ENCODE measurements at regions not wholly inside any gene's neighbourhood (a gene's known extent, or its start where the extent isn't known, plus 50 kb on each side); places are given as distances from the start of the nearest gene placed in this dataset.

GRCh38 chr5:97480313-97480712 lies 297.3 kb upstream of the RIOK2 start:
- no peak for DNase-seq (ENCODE audit: low spot score)
- no peaks in the 10 kb centered on the region for H3K4me1 ChIP-seq
- TF ChIP-seq CTCF (IDR thresholded peaks at IDR 0.05), result no peak
- no peaks in the 10 kb centered on the region for H3K36me3 ChIP-seq
- H3K27ac ChIP-seq, result no peak overlapping the region
- H3K4me3 ChIP-seq, result no peak overlapping the region
- H3K27me3 ChIP-seq, result no peaks in the 10 kb centered on the region
- no peaks in the 10 kb centered on the region for H3K9me3 ChIP-seq

GRCh38 chr5:97488126-97488668 lies 305.1 kb upstream of the RIOK2 start:
- no peak overlapping the region for H3K27ac ChIP-seq
- H3K36me3 ChIP-seq, result no peaks in the 10 kb centered on the region
- H3K4me3 ChIP-seq, result no peak overlapping the region
- no peaks in the 10 kb centered on the region for H3K9me3 ChIP-seq
- H3K27me3 ChIP-seq, result no peaks in the 10 kb centered on the region
- no peaks in the 10 kb centered on the region for H3K4me1 ChIP-seq
- DNase-seq (ENCODE audit: low spot score), result no peak
- TF ChIP-seq CTCF (IDR thresholded peaks at IDR 0.05), result no peak

- no peaks in the 10 kb centered on the region for H3K36me3 ChIP-seq
- H3K4me3 ChIP-seq, result no peak overlapping the region
- H3K27me3 ChIP-seq, result no peaks in the 10 kb centered on the region
- no peak overlapping the region for H3K27ac ChIP-seq
- TF ChIP-seq CTCF (IDR thresholded peaks at IDR 0.05), result no peak
- no peak for DNase-seq (ENCODE audit: low spot score)
- H3K4me1 ChIP-seq, result no peaks in the 10 kb centered on the region
- no peaks in the 10 kb centered on the region for H3K9me3 ChIP-seq
These were observed 306.2 kb upstream of the RIOK2 start for GRCh38 chr5:97489010-97489840.

- TF ChIP-seq CTCF (IDR thresholded peaks at IDR 0.05), result no peak
- Histone ChIP-seq H3K36me3 (no peaks in the 10 kb centered on the region), H3K4me1 (no peaks in the 10 kb centered on the region), H3K4me3 (no peak overlapping the region), H3K27ac (no peak overlapping the region), H3K9me3 (no peaks in the 10 kb centered on the region), H3K27me3 (no peaks in the 10 kb centered on the region)
- DNase-seq (ENCODE audit: low spot score), result no peak
These were observed 311.4 kb upstream of the RIOK2 start for GRCh38 chr5:97494465-97494864.

GRCh38 chr5:97495301-97495700 lies 312.3 kb upstream of the RIOK2 start:
- DNase-seq (ENCODE audit: low spot score), result no peak
- Histone ChIP-seq H3K4me1 (no peaks in the 10 kb centered on the region), H3K27me3 (no peaks in the 10 kb centered on the region), H3K36me3 (no peaks in the 10 kb centered on the region), H3K4me3 (no peak overlapping the region), H3K27ac (no peak overlapping the region), H3K9me3 (no peaks in the 10 kb centered on the region)
- TF ChIP-seq CTCF (IDR thresholded peaks at IDR 0.05), result no peak
